Esophagus (tissue), 2 donors: ENCODE measurements at regions not wholly inside any gene's neighbourhood (a gene's known extent, or its start where the extent isn't known, plus 50 kb on each side); places are given as distances from the start of the nearest gene placed in this dataset.

Experiments used
- H3K27ac ChIP-seq, 2 donors: one replicate each; pipeline ENCODE4 v1.5.1; 2013; ENCODE audit warnings: low read depth in 2 of 2, mild to moderate bottlenecking in 2 of 2, inconsistent platforms in 1 of 2, low read length in 1 of 2, moderate library complexity in 1 of 2
- H3K27me3 ChIP-seq, 2 donors: one replicate each; pipeline ENCODE4 v1.6.1; 2013; ENCODE audit warnings: low read length in 2 of 2, control low read depth in 1 of 2, mild to moderate bottlenecking in 1 of 2; ENCODE audit not compliant: insufficient read depth in 2 of 2, control insufficient read depth in 1 of 2
- H3K36me3 ChIP-seq, 2 donors: one replicate each; pipeline ENCODE4 v1.6.1; 2013; ENCODE audit warnings: low read length in 1 of 2; ENCODE audit not compliant: control insufficient read depth in 2 of 2, insufficient read depth in 2 of 2
- H3K4me1 ChIP-seq, 2 donors: one replicate each; pipeline ENCODE4 v1.6.1; 2013; ENCODE audit warnings: low read length in 1 of 2; ENCODE audit not compliant: control insufficient read depth in 2 of 2, insufficient read depth in 2 of 2
- H3K4me3 ChIP-seq, 2 donors: one replicate each; pipeline ENCODE4 v1.5.1; 2013; ENCODE audit warnings: low read length in 2 of 2, mild to moderate bottlenecking in 2 of 2, low read depth in 1 of 2, moderate library complexity in 1 of 2
- H3K9me3 ChIP-seq, 2 donors: one replicate each; pipeline ENCODE4 v1.6.1; 2013; ENCODE audit warnings: mild to moderate bottlenecking in 2 of 2, low read depth in 1 of 2, low read length in 1 of 2, moderate library complexity in 1 of 2; ENCODE audit not compliant: control insufficient read depth in 2 of 2, insufficient read depth in 1 of 2
- WGBS, 2 donors: extraction: QIAGEN DNeasy Blood & Tissue Kit; methylation state at CpG; one replicate each; pipeline ENCODE4 v1.1.7; 2013; 5-methylcytosine and 5-hydroxymethylcytosine counted together
- donor health status: healthy with polysubstance abuse.
- donor health status: Bipolar disorder and iron deficiency.

- no peak overlapping the region for H3K27ac ChIP-seq
- H3K4me3 ChIP-seq, result no peak overlapping the region
- no peaks in the 10 kb centered on the region for H3K36me3 ChIP-seq
- no peaks in the 10 kb centered on the region for H3K27me3 ChIP-seq
- no peaks in the 10 kb centered on the region for H3K9me3 ChIP-seq
- WGBS, 2 donors, result 89 to 93% methylated on average over 2 of the region's 2 CpGs
- H3K4me1 ChIP-seq, result peaks cover under 1 to 5% of the 10 kb centered on the region in 2 donors
Observed at GRCh38 chr17:72534265-72534664, 413.4 kb downstream of the SOX9 start.

- Histone ChIP-seq H3K27ac (no peak overlapping the region), H3K4me1 (peaks cover 2 to 5% of the 10 kb centered on the region in 2 donors), H3K27me3 (no peaks in the 10 kb centered on the region), H3K4me3 (no peak overlapping the region), H3K36me3 (no peaks in the 10 kb centered on the region), H3K9me3 (no peaks in the 10 kb centered on the region)
- 91 to 92% methylated on average over 3 of the region's 3 CpGs for whole genome bisulfite sequencing, 2 donors
Observed at GRCh38 chr17:72534776-72535175, 414.0 kb downstream of the SOX9 start.

- Histone ChIP-seq H3K4me1 (peaks cover 2 to 5% of the 10 kb centered on the region in 2 donors), H3K27ac (no peak overlapping the region), H3K4me3 (no peak overlapping the region), H3K36me3 (no peaks in the 10 kb centered on the region), H3K27me3 (no peaks in the 10 kb centered on the region), H3K9me3 (no peaks in the 10 kb centered on the region)
- WGBS, 2 donors, result 70 to 76% methylated on average over 4 of the region's 4 CpGs
Observed at GRCh38 chr17:72535346-72535745, 414.5 kb downstream of the SOX9 start.

- Histone ChIP-seq H3K27ac (no peak overlapping the region), H3K9me3 (no peaks in the 10 kb centered on the region), H3K4me3 (no peak overlapping the region), H3K4me1 (peaks cover 5% of the 10 kb centered on the region in 2 donors), H3K27me3 (no peaks in the 10 kb centered on the region), H3K36me3 (no peaks in the 10 kb centered on the region)
- WGBS, 2 donors, result 83 to 87% methylated on average over 5 of the region's 5 CpGs
Observed at GRCh38 chr17:72535779-72536178, 415.0 kb downstream of the SOX9 start.

GRCh38 chr17:72536788-72537187, 416.0 kb downstream of the SOX9 start:
- Histone ChIP-seq H3K36me3 (no peaks in the 10 kb centered on the region), H3K4me3 (no peak overlapping the region), H3K27me3 (no peaks in the 10 kb centered on the region), H3K9me3 (no peaks in the 10 kb centered on the region), H3K27ac (no peak overlapping the region), H3K4me1 (peaks cover 5% of the 10 kb centered on the region in 2 donors)
- WGBS, 2 donors, result 83% methylated on average over 9 of the region's 9 CpGs

GRCh38 chr17:72538443-72538842, 417.6 kb downstream of the SOX9 start:
- Histone ChIP-seq H3K9me3 (no peaks in the 10 kb centered on the region), H3K4me1 (peaks cover 5% of the 10 kb centered on the region in 2 donors), H3K27ac (no peak overlapping the region), H3K36me3 (no peaks in the 10 kb centered on the region), H3K4me3 (no peak overlapping the region), H3K27me3 (no peaks in the 10 kb centered on the region)
- WGBS, 2 donors, result 81 to 88% methylated on average over 5 of the region's 5 CpGs

GRCh38 chr17:72538901-72539352, 418.1 kb downstream of the SOX9 start:
- no peak overlapping the region for H3K4me3 ChIP-seq
- H3K9me3 ChIP-seq, result no peaks in the 10 kb centered on the region
- H3K4me1 ChIP-seq, result peaks cover 5% of the 10 kb centered on the region in 2 donors
- 79 to 89% methylated on average over 13 of the region's 13 CpGs for WGBS, 2 donors
- H3K27me3 ChIP-seq, result no peaks in the 10 kb centered on the region
- H3K36me3 ChIP-seq, result no peaks in the 10 kb centered on the region
- no peak overlapping the region for H3K27ac ChIP-seq

GRCh38 chr17:72539981-72540897, 419.4 kb downstream of the SOX9 start:
- H3K4me1 ChIP-seq, result peaks cover 5% of the 10 kb centered on the region in 2 donors
- no peaks in the 10 kb centered on the region for H3K27me3 ChIP-seq
- no peaks in the 10 kb centered on the region for H3K36me3 ChIP-seq
- peak overlapping the region in 1 of 2 donors; percentile 36 for H3K4me3 ChIP-seq
- no peaks in the 10 kb centered on the region for H3K9me3 ChIP-seq
- no peak overlapping the region for H3K27ac ChIP-seq
- 9 to 10% methylated on average over 41 to 50 of the region's 50 CpGs for whole genome bisulfite sequencing, 2 donors

- Histone ChIP-seq H3K4me1 (peaks cover 0 to 5% of the 10 kb centered on the region in 2 donors), H3K27ac (no peak overlapping the region), H3K9me3 (no peaks in the 10 kb centered on the region), H3K4me3 (no peak overlapping the region), H3K27me3 (no peaks in the 10 kb centered on the region), H3K36me3 (no peaks in the 10 kb centered on the region)
- WGBS, 2 donors, result 86 to 88% methylated on average over 5 of the region's 5 CpGs
Observed at GRCh38 chr17:72542317-72542716, 421.5 kb downstream of the SOX9 start.

- Histone ChIP-seq H3K27me3 (no peaks in the 10 kb centered on the region), H3K4me1 (no peaks in the 10 kb centered on the region), H3K36me3 (no peaks in the 10 kb centered on the region), H3K4me3 (no peak overlapping the region), H3K27ac (no peak overlapping the region), H3K9me3 (no peaks in the 10 kb centered on the region)
- WGBS, 2 donors, result 86 to 92% methylated on average over 5 of the region's 5 CpGs
Observed at GRCh38 chr17:72545766-72546165, 424.9 kb downstream of the SOX9 start.
